ENCODE measurements at regions not wholly inside any gene's neighbourhood (a gene's known extent, or its start where the extent isn't known, plus 50 kb on each side); places are given as distances from the start of the nearest gene placed in this dataset.
"Not testable (repeated sequence)": the region's sequence is repeated elsewhere in the genome, so short reads cannot be mapped to it uniquely, and the experiment has no call there.

- no peak for DNase-seq (ENCODE audit: extremely low spot score)
- TF ChIP-seq, protein P1, sequence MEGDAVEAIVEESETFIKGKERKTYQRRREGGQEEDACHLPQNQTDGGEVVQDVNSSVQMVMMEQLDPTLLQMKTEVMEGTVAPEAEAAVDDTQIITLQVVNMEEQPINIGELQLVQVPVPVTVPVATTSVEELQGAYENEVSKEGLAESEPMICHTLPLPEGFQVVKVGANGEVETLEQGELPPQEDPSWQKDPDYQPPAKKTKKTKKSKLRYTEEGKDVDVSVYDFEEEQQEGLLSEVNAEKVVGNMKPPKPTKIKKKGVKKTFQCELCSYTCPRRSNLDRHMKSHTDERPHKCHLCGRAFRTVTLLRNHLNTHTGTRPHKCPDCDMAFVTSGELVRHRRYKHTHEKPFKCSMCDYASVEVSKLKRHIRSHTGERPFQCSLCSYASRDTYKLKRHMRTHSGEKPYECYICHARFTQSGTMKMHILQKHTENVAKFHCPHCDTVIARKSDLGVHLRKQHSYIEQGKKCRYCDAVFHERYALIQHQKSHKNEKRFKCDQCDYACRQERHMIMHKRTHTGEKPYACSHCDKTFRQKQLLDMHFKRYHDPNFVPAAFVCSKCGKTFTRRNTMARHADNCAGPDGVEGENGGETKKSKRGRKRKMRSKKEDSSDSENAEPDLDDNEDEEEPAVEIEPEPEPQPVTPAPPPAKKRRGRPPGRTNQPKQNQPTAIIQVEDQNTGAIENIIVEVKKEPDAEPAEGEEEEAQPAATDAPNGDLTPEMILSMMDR (IDR thresholded peaks at IDR 0.05; ENCODE audit: control extremely low read depth, extremely low read depth, low read depth, missing control alignments) = no peak
- CTCF ChIA-PET = no interaction called here
- POLR2A ChIA-PET = no interaction called here
Measured at GRCh38 chrX:67435536-67435935, 108.3 kb upstream of the AR start.

DNA sequence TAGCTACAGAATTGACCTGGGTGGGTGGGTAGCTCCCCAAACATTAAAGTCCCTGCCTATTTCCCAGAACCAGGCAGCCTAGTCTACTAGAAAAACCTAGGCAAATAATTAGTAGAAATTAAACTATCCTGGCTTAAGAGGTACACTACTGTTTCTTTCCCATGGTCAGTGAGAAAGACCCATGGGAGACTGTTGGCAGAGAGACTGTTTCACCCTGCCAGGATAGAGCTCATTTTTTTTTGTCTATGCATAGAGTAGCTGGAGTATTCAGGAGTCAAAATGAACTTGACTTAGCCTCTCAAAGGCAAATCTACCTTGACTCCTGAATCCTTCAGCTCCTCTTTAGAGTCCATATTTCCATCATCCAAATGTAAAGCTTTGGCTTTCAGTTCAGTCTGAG lies 107.0 kb upstream of the AR start:
- TF ChIP-seq, protein P1 (IDR thresholded peaks at IDR 0.05; ENCODE audit: control extremely low read depth, extremely low read depth, low read depth, missing control alignments) = no peak
- POLR2A ChIA-PET = no interaction called here
- CTCF ChIA-PET = interaction anchor here (0.6 kb wide), 1 partner anchor 16 kb away, joined by 3 read pairs; no protein-coding TSS in a partner anchor
- no peak for DNase-seq (ENCODE audit: extremely low spot score)

GRCh38 chrX:67437821-67438220 lies 106.0 kb upstream of the AR start:
- CTCF ChIA-PET = no interaction called here
- no peak for DNase-seq (ENCODE audit: extremely low spot score)
- POLR2A ChIA-PET = no interaction called here
- TF ChIP-seq, protein P1 (IDR thresholded peaks at IDR 0.05; ENCODE audit: control extremely low read depth, extremely low read depth, low read depth, missing control alignments) = no peak

- POLR2A ChIA-PET; DNase-seq (ENCODE audit: extremely low spot score); CTCF ChIA-PET: not testable (repeated sequence)
Measured at GRCh38 chrX:67475259-67475658, 68.6 kb upstream of the AR start.

DNA sequence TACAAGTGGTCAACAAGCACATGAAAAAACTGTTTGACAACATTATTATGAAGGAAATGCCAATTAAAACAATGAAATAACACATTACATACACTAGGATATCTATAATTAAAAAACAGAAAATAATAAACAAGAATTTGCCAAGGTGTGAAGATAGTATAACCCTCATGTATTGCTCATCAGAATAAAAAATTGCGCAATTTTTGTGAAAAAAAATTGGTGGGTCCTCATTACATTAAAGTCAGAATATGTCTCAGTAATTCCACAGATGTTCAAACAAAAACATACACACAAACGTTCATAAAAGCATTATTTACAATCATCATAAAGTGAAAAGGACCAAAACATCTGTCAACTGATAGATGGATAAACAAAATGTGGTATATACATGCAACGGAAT lies 63.0 kb upstream of the AR start:
- DNase-seq (ENCODE audit: extremely low spot score) = no peak
- ChIA-PET CTCF (no interaction called here), POLR2A (no interaction called here)
- TF ChIP-seq, protein P1 (IDR thresholded peaks at IDR 0.05; ENCODE audit: control extremely low read depth, extremely low read depth, low read depth, missing control alignments) = no peak

Measured in GM10248 (cell line).